HG03196 (cell line): ENCODE measurements at regions not wholly inside any gene's neighbourhood (a gene's known extent, or its start where the extent isn't known, plus 50 kb on each side); places are given as distances from the start of the nearest gene placed in this dataset.

Experiments used
- ATAC-seq: cut with Tn5 transposase; IDR thresholded peaks from one replicate; pipeline ENCODE4 v1.9.1; 2021; ENCODE audit not compliant: unreplicated experiment

DNA sequence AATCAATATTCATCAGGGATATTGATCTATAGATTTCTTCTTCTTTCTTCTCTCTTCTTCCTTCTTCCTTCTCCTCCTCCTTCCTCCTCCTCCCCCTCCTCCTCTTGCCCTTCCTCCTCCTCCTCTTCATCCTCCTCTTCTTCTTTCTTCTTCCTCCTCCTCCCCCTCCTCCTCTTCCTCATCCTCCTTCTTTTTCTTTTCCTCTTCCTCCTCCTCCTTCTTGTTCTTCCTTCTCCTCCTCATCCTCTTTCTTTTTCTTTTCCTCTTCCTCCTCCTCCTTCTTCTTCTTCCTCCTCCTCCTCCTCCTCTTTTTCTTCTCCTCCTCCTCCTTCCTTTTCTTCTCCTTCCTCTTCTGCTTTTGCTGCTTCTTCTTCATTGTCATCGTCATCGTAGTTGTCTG is 52.4 kb upstream of the SERINC1 start:
- ATAC-seq = no peak

DNA sequence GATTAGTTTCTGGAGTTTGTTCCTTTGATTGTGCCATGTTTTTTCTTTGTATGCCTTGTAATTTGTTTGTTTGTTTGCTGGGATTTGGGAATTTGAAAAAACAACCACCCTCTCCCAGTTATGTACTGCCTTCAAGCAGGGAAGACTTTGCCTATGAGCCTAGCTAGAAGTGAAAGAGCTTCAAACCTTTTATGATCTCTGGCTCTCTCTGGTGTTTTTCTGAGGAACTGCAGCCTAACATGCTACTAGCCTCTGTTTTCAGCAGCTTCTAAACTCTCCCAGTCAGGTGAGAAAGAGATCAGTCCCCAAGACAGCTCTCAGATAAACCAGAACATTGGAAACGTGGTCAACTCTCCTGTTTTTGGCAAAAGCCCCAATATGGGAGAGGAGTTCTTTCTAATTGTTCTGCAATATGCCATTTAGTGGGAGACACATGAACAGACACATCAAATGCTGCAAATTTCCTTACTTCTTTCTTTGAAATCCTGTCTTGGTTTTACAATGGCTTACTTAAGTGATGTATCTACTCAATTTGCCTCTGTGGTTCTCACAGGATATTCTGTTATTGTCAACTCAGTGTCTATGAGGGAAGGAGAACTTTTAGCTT is 58.9 kb upstream of the SERINC1 start:
- peak; percentile 92 for ATAC-seq

DNA sequence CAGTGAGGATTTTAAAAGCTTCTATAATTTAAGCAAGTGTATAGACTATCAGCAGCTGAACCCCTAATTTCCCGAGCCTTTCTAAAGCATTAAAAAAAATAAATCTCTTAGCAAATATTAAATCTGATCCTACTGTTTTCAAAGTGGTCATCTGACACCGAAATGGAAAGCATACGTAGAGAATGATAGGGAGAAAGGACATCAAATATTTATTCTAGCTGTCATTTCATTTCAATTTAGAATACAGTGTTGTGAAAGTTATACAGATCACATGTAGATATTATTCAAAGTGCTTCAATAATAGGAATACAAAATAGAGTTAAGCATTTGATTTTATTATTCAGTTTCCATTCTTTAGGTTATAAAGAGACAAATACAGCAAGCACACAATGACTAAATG is 61.9 kb upstream of the PKIB start:
- no peak for ATAC-seq

DNA sequence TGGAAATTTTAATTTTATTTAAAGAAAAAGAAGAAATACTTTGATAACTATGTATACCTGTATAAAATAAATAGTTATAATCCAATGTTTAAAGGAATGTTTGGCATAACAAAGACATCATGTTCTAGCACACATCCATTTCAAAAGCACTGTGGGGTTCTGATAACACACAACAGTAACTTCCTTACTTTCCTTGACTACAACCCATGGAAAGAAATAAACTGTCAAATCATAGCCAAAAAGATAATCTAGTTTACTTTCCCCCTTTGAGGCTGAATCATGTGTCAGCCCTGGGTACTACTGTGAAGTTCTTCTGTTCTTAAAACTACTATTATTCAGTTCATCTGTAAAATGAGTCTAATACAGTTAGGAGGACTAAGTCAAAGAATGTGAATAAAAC is 61.4 kb upstream of the PKIB start:
- ATAC-seq = no peak

DNA sequence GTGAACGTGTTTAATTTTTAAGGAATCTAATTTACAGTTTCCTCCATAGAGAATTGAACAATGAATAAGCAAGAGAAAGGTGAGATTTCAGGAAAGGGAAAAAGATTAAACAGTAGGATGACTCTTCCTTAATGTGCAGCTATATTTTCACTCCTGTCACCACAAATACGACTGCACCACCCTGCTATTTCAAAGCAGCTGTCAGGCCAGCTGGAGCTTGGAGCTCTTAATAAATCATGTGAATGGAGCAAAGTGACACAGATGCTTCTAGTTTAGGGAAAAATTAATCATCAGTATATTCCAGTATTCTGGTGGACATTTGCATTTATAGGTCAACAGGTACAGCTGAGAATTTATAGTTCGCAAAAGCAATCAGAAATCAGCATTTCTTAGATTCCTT is 56.5 kb upstream of the PKIB start:
- ATAC-seq = no peak

DNA sequence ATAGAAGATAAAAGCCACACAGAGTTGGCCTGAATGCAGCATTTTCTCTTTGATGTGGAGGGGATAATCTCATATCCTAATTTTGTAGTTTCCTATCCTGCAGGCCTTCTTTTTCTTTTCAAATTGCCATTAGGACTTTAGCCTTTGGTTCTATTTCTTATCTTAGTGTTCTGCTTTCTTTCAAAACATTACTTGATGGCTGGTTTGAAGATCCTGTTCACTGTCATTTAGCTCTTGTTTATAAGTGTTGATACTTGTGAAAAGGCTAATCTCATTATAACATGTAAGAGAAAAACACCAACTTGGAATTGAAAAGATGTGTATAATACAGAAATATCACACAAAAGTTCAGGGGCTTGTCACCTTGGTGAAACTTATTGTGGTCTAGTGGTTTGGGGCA is 54.6 kb upstream of the PKIB start:
- ATAC-seq = no peak

DNA sequence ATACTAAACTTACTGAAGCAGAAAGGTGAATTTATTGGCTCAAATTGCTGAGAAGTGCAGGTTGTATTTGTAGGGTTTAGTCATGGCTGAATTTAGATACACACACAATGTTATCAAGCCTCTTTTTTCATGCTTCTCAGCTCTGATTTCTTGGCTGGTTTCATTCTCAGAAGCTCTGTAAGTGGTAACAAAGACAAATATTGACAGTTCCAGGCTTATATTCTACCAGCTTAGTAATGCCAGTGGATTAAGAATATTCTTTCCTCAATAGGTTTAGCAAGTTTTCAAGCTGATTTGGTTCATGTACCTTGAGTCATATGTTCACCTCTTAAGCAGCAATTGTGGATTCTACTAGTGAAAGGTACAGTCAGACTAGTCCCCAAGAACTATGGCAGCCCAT is 52.1 kb upstream of the PKIB start:
- ATAC-seq = no peak
